DMS79 treated with DMSO at 0.1 percent for 48 hours (cell line): ENCODE measurements at regions not wholly inside any gene's neighbourhood (a gene's known extent, or its start where the extent isn't known, plus 50 kb on each side); places are given as distances from the start of the nearest gene placed in this dataset.
A peak's percentile ranks its signal among the peaks of the same experiment; 100 is the strongest.

ENCODE experiments used
- DNase-seq: peaks from one replicate; lab custom pipeline; 2025; lab: John Stamatoyannopoulos, UW

GRCh38 chr5:100479079-100479688, 56.0 kb upstream of the FAM174A start:
- no peak for DNase-seq

- DNase-seq = no peak
These were observed 63.1 kb upstream of the FAM174A start for GRCh38 chr5:100472091-100472490.

- no peak for DNase-seq
These were observed 65.4 kb upstream of the FAM174A start for GRCh38 chr5:100469767-100470166.

GRCh38 chr5:100464418-100464817, 70.8 kb upstream of the FAM174A start:
- DNase-seq = no peak

GRCh38 chr5:100456615-100457014, 78.6 kb upstream of the FAM174A start:
- DNase-seq = no peak

GRCh38 chr5:100452126-100452525, 83.0 kb upstream of the FAM174A start:
- DNase-seq = no peak

- no peak for DNase-seq
These were observed 87.1 kb upstream of the FAM174A start for GRCh38 chr5:100448111-100448528.

GRCh38 chr5:100446879-100447430, 88.2 kb upstream of the FAM174A start:
- DNase-seq = no peak

- DNase-seq = no peak
These were observed 90.2 kb upstream of the FAM174A start for GRCh38 chr5:100444961-100445360.

GRCh38 chr5:100434815-100435214, 100.4 kb upstream of the FAM174A start:
- DNase-seq = no peak

- DNase-seq = no peak
These were observed 102.4 kb upstream of the FAM174A start for GRCh38 chr5:100432741-100433140.

- no peak for DNase-seq
These were observed 104.6 kb upstream of the FAM174A start for GRCh38 chr5:100430268-100431195.

GRCh38 chr5:100424787-100425186, 110.4 kb upstream of the FAM174A start:
- DNase-seq = no peak

- no peak for DNase-seq
These were observed 111.2 kb upstream of the FAM174A start for GRCh38 chr5:100424017-100424416.

GRCh38 chr5:100423330-100423729, 111.8 kb upstream of the FAM174A start:
- no peak for DNase-seq

GRCh38 chr5:100421360-100421759, 113.8 kb upstream of the FAM174A start:
- no peak for DNase-seq

GRCh38 chr5:100418231-100418630, 116.9 kb upstream of the FAM174A start:
- DNase-seq = no peak

- no peak for DNase-seq
These were observed 125.5 kb upstream of the FAM174A start for GRCh38 chr5:100409660-100410151.

- DNase-seq = no peak
These were observed 128.1 kb upstream of the FAM174A start for GRCh38 chr5:100407053-100407452.

GRCh38 chr5:100406640-100407039, 128.5 kb upstream of the FAM174A start:
- peak; percentile 5 for DNase-seq

GRCh38 chr5:100402071-100402470, 133.1 kb upstream of the FAM174A start:
- DNase-seq = no peak

- DNase-seq = no peak
These were observed 134.0 kb upstream of the FAM174A start for GRCh38 chr5:100401149-100401548.

- DNase-seq = peak; percentile 10
These were observed 136.4 kb upstream of the FAM174A start for GRCh38 chr5:100398815-100399214.
